ENCODE measurements at regions not wholly inside any gene's neighbourhood (a gene's known extent, or its start where the extent isn't known, plus 50 kb on each side); places are given as distances from the start of the nearest gene placed in this dataset.

DNA sequence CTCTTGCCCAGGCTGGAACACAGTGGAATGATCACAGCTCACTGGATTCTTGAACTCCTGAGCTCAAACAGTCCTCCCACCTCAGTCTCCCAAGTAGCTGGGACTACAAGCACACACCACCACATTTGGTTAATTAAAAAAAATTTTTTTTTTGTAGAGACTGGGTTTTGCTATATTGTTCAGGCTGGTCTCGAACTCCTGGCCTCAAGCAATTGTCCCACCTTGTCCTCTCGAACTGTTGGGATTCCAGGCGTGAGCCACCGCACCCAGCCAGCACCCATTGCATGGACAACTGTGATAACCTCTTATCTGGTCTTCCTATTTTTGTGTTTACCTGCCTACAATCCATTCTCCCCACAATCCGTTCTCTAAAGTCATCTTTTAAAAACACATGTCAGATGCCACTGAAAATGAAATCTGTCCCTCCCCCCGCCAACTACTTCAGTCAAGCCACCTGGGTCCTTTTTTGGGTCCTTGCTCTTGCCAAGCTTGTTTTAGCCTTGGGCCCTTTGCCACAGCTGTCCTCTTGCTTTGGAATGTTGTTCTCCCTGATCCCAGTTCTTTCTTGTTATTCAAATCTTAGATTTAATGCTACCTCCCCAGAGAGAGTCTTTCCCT is 250.5 kb downstream of the PIK3R1 start:
- no TSS peak for BruUV-seq (replicated peaks)
- ChIA-PET RAD21 (ENCODE audit: low non-redundant PET in 1 of 2, low total read pairs in 2 of 2, uncharacterized antibody in 2 of 2, unreplicated experiment in 2 of 2) (no interaction called here), POLR2A (no interaction called here), CTCF (no interaction called here)
- intact Hi-C loops (cut with micrococcal nuclease), result loop anchor here (10.0 kb wide), 1 partner anchor 1221 kb away; no protein-coding TSS in a partner anchor
- H3K9me2 ChIP-seq (ENCODE audit: insufficient read depth), result no peaks in the 10 kb centered on the region
- no peaks in the 10 kb centered on the region for H3K9me3 ChIP-seq (ENCODE audit: control insufficient read depth in 1 of 2, insufficient read depth in 1 of 2, low read depth in 1 of 2, low read length in 2 of 2)
- no peaks in the 10 kb centered on the region for H3K36me3 ChIP-seq (ENCODE audit: control insufficient read depth in 1 of 2, insufficient read depth in 2 of 2, low read length in 2 of 2)
- H3K4me2 ChIP-seq (ENCODE audit: low read length), result no peak overlapping the region
- H3K9ac ChIP-seq (ENCODE audit: low read length), result no peak overlapping the region
- TF ChIP-seq JUND (IDR thresholded peaks at IDR 0.05) (no peak), EZH2phosphoT487 (IDR thresholded peaks at IDR 0.05; ENCODE audit: borderline replicate concordance) (no peak)
- no peaks in the 10 kb centered on the region for H4K20me1 ChIP-seq (ENCODE audit: insufficient read depth)
- no peak overlapping the region for H2AFZ ChIP-seq (ENCODE audit: low read depth, low read length, poor library complexity, severe bottlenecking)
- H3K4me3 ChIP-seq (replicated peaks in 1 of 2; ENCODE audit: low read depth in 1 of 2, low read length in 2 of 2), result no peak overlapping the region
- no peak overlapping the region for H3K27ac ChIP-seq (ENCODE audit: low read depth, low read length)
- DNase-seq (ENCODE audit: low read depth, low spot score), result no peak
- no peaks in the 10 kb centered on the region for H3K79me2 ChIP-seq (ENCODE audit: insufficient read depth, low read length)
- H3K27me3 ChIP-seq (ENCODE audit: insufficient read depth, low read length), result no peaks in the 10 kb centered on the region
- peaks cover 0 to 6% of the 10 kb centered on the region in 2 experiments; a peak in 1 of 4 replicates for H3K4me1 ChIP-seq (ENCODE audit: control insufficient read depth in 1 of 2, insufficient read depth in 2 of 2, low read length in 2 of 2)
- ATAC-seq, result no peak

DNA sequence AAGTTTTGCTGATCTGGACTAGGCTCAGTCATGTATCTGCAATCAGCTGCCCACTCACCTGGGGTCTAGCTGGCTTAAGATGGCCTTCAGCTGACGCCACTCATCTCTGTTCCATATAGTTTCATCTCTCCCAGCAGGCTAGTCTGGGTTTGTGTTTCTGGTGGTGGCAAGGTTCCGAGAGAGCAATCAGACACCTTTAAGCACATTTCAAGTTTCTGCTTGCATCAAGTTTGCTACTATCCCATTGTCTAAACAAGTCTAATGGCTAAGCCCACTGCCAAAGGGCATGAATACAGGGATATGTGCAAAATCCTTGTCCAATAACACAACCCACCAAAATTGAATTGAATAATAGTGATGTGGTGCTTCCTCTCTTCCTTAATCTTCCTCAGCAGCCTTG is 251.7 kb downstream of the PIK3R1 start:
- ATAC-seq (no peak), DNase-seq (ENCODE audit: low read depth, low spot score) (no peak)
- Histone ChIP-seq H3K9ac (ENCODE audit: low read length) (no peak overlapping the region), H3K4me3 (replicated peaks in 1 of 2; ENCODE audit: low read depth in 1 of 2, low read length in 2 of 2) (no peak overlapping the region), H4K20me1 (ENCODE audit: insufficient read depth) (no peaks in the 10 kb centered on the region), H3K27me3 (ENCODE audit: insufficient read depth, low read length) (no peaks in the 10 kb centered on the region), H3K9me3 (ENCODE audit: control insufficient read depth in 1 of 2, insufficient read depth in 1 of 2, low read depth in 1 of 2, low read length in 2 of 2) (no peaks in the 10 kb centered on the region), H3K27ac (ENCODE audit: low read depth, low read length) (no peak overlapping the region), H3K79me2 (ENCODE audit: insufficient read depth, low read length) (no peaks in the 10 kb centered on the region), H3K4me1 (ENCODE audit: control insufficient read depth in 1 of 2, insufficient read depth in 2 of 2, low read length in 2 of 2) (peaks cover 0 to 6% of the 10 kb centered on the region in 2 experiments; a peak in 1 of 4 replicates), H3K36me3 (ENCODE audit: control insufficient read depth in 1 of 2, insufficient read depth in 2 of 2, low read length in 2 of 2) (no peaks in the 10 kb centered on the region), H3K9me2 (ENCODE audit: insufficient read depth) (no peaks in the 10 kb centered on the region), H3K4me2 (ENCODE audit: low read length) (no peak overlapping the region), H2AFZ (ENCODE audit: low read depth, low read length, poor library complexity, severe bottlenecking) (no peak overlapping the region)
- RAD21 ChIA-PET (ENCODE audit: low non-redundant PET in 1 of 2, low total read pairs in 2 of 2, uncharacterized antibody in 2 of 2, unreplicated experiment in 2 of 2), result no interaction called here
- POLR2A ChIA-PET, result no interaction called here
- BruUV-seq (replicated peaks), result no TSS peak
- intact Hi-C loops (cut with micrococcal nuclease), result loop anchor here (10.0 kb wide), 1 partner anchor 1222 kb away; no protein-coding TSS in a partner anchor
- TF ChIP-seq, protein P1, sequence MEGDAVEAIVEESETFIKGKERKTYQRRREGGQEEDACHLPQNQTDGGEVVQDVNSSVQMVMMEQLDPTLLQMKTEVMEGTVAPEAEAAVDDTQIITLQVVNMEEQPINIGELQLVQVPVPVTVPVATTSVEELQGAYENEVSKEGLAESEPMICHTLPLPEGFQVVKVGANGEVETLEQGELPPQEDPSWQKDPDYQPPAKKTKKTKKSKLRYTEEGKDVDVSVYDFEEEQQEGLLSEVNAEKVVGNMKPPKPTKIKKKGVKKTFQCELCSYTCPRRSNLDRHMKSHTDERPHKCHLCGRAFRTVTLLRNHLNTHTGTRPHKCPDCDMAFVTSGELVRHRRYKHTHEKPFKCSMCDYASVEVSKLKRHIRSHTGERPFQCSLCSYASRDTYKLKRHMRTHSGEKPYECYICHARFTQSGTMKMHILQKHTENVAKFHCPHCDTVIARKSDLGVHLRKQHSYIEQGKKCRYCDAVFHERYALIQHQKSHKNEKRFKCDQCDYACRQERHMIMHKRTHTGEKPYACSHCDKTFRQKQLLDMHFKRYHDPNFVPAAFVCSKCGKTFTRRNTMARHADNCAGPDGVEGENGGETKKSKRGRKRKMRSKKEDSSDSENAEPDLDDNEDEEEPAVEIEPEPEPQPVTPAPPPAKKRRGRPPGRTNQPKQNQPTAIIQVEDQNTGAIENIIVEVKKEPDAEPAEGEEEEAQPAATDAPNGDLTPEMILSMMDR (IDR thresholded peaks at IDR 0.05 in 2 of 3, conservative IDR thresholded peaks at IDR 0.05 in 1 of 3; ENCODE audit: borderline replicate concordance in 1 of 3, insufficient read depth in 1 of 3, low read depth in 2 of 3, low read length in 2 of 3), result no peak
- TF ChIP-seq, protein P2, sequence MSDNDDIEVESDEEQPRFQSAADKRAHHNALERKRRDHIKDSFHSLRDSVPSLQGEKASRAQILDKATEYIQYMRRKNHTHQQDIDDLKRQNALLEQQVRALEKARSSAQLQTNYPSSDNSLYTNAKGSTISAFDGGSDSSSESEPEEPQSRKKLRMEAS (IDR thresholded peaks at IDR 0.05), result no peak
- TF ChIP-seq JUND (IDR thresholded peaks at IDR 0.05) (no peak), YY1 (IDR thresholded peaks at IDR 0.05; ENCODE audit: extremely low read depth, insufficient replicate concordance, low read depth, low read length) (no peak), SIN3A (IDR thresholded peaks at IDR 0.05; ENCODE audit: low read depth) (no peak), CBX3 (IDR thresholded peaks at IDR 0.05; ENCODE audit: low read depth) (no peak), ELF1 (IDR thresholded peaks at IDR 0.05; ENCODE audit: borderline replicate concordance, low read depth) (no peak), SP1 (IDR thresholded peaks at IDR 0.05; ENCODE audit: low read depth) (no peak), RAD21 (IDR thresholded peaks at IDR 0.05; ENCODE audit: low read depth) (no peak), EZH2 (IDR thresholded peaks at IDR 0.05) (no peak), TCF7L2 (IDR thresholded peaks at IDR 0.05; ENCODE audit: borderline replicate concordance, extremely low read depth, insufficient read depth, insufficient read length) (no peak)
- TF ChIP-seq, protein P3, sequence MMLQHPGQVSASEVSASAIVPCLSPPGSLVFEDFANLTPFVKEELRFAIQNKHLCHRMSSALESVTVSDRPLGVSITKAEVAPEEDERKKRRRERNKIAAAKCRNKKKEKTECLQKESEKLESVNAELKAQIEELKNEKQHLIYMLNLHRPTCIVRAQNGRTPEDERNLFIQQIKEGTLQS (IDR thresholded peaks at IDR 0.05), result no peak
- TF ChIP-seq, protein P4, sequence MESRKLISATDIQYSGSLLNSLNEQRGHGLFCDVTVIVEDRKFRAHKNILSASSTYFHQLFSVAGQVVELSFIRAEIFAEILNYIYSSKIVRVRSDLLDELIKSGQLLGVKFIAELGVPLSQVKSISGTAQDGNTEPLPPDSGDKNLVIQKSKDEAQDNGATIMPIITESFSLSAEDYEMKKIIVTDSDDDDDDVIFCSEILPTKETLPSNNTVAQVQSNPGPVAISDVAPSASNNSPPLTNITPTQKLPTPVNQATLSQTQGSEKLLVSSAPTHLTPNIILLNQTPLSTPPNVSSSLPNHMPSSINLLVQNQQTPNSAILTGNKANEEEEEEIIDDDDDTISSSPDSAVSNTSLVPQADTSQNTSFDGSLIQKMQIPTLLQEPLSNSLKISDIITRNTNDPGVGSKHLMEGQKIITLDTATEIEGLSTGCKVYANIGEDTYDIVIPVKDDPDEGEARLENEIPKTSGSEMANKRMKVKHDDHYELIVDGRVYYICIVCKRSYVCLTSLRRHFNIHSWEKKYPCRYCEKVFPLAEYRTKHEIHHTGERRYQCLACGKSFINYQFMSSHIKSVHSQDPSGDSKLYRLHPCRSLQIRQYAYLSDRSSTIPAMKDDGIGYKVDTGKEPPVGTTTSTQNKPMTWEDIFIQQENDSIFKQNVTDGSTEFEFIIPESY (IDR thresholded peaks at IDR 0.05; ENCODE audit: extremely low read depth, insufficient replicate concordance, low read length), result no peak
- CTCF ChIA-PET, result no interaction called here

All from HCT116 (cell line).